ENCODE measurements at regions not wholly inside any gene's neighbourhood (a gene's known extent, or its start where the extent isn't known, plus 50 kb on each side); places are given as distances from the start of the nearest gene placed in this dataset.

- TF ChIP-seq, protein P1, sequence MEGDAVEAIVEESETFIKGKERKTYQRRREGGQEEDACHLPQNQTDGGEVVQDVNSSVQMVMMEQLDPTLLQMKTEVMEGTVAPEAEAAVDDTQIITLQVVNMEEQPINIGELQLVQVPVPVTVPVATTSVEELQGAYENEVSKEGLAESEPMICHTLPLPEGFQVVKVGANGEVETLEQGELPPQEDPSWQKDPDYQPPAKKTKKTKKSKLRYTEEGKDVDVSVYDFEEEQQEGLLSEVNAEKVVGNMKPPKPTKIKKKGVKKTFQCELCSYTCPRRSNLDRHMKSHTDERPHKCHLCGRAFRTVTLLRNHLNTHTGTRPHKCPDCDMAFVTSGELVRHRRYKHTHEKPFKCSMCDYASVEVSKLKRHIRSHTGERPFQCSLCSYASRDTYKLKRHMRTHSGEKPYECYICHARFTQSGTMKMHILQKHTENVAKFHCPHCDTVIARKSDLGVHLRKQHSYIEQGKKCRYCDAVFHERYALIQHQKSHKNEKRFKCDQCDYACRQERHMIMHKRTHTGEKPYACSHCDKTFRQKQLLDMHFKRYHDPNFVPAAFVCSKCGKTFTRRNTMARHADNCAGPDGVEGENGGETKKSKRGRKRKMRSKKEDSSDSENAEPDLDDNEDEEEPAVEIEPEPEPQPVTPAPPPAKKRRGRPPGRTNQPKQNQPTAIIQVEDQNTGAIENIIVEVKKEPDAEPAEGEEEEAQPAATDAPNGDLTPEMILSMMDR (IDR thresholded peaks at IDR 0.05): no peak
- TF ChIP-seq POLR2A (IDR thresholded peaks at IDR 0.05): no peak
These were observed 583.4 kb upstream of the ROBO1 start for GRCh38 chr3:80351201-80351600.
